GM12878 (cell line): ENCODE measurements at regions not wholly inside any gene's neighbourhood (a gene's known extent, or its start where the extent isn't known, plus 50 kb on each side); places are given as distances from the start of the nearest gene placed in this dataset.

Experiments used
- ATAC-seq: fragments of 200-7000 bp; cut with Tn5 transposase; 3 replicates; pipeline ENCODE4 v1.9.1; 2020; ENCODE audit warnings: mild to moderate bottlenecking, moderate library complexity
- BruUV-seq: library from RNA; stranded (reverse); fragments of 400-500 nt; replicated peaks from 2 replicates; lab custom pipeline; 2021; lab: Mats Ljungman, UMichigan
- CTCF ChIA-PET: fragments of 300-600 bp; sonication (Branson Sonifier 250); formaldehyde crosslinking; extraction: SDS; loops from one replicate; lab custom pipeline; 2021; ENCODE audit warnings: inconsistent platforms; lab: Yijun Ruan, JAX
- POLR2A ChIA-PET: fragments of 350-600 bp; formaldehyde crosslinking; extraction: SDS; loops from one replicate; lab custom pipeline; 2021; ENCODE audit warnings: inconsistent platforms; lab: Charles Lee
- RAD21 ChIA-PET: fragments of 300-600 bp; sonication (Branson Sonifier 250); formaldehyde crosslinking; loops from one replicate; lab custom pipeline; 2023; ENCODE audit warnings: antibody characterized with exemption; ENCODE audit not compliant: unreplicated experiment; lab: Charles Lee
- SMC1A ChIA-PET: fragments of 300-600 bp; sonication (Branson Sonifier 250); formaldehyde crosslinking; loops from one replicate; lab custom pipeline; 2023; ENCODE audit not compliant: unreplicated experiment, uncharacterized antibody; lab: Charles Lee
- DNase-seq: peaks from one replicate; pipeline ENCODE4 v3.0.0-alpha.2; 2011; ENCODE audit warnings: low read depth, low spot score
- FAIRE-seq: peaks from 3 replicates; lab custom pipeline; 2011; peaks lifted over from hg19 to GRCh38; lab: Jason Lieb, UNC
- H2AFZ ChIP-seq: 2 replicates; pipeline ENCODE4 v1.6.0; 2011; ENCODE audit warnings: low read depth, low read length, control low read depth; ENCODE audit not compliant: control insufficient read depth
- H3K27ac ChIP-seq: 2 replicates; pipeline ENCODE4 v1.5.1; 2011; ENCODE audit warnings: control low read depth; ENCODE audit not compliant: control insufficient read depth, insufficient read depth
- H3K27me3 ChIP-seq, 2 experiments: replicated peaks in 1 of 2; 2 replicates each; pipeline versions ENCODE4 v1.6.0 to v1.6.1; 2011; ENCODE audit warnings: low read length in 1 of 2; ENCODE audit not compliant: control insufficient read depth in 2 of 2, insufficient read depth in 2 of 2
- H3K36me3 ChIP-seq, 2 experiments: 2 replicates each; pipeline ENCODE4 v1.5.1; 2011; ENCODE audit warnings: low read length in 1 of 2; ENCODE audit not compliant: control insufficient read depth in 2 of 2, insufficient read depth in 2 of 2
- H3K4me1 ChIP-seq: 2 replicates; pipeline ENCODE4 v1.6.1; 2011; ENCODE audit warnings: mild to moderate bottlenecking, low read length, moderate library complexity, mixed read lengths; ENCODE audit not compliant: control insufficient read depth, insufficient read depth
- H3K4me2 ChIP-seq: 2 replicates; pipeline ENCODE4 v1.6.0; 2011; ENCODE audit warnings: control low read depth; ENCODE audit not compliant: control insufficient read depth, insufficient read depth
- H3K4me3 ChIP-seq: fragments of 200-600 bp; sonication (generic); 2 replicates; pipeline ENCODE4 v1.5.1; 2016
- H3K79me2 ChIP-seq: 2 replicates; pipeline ENCODE4 v1.6.0; 2011; ENCODE audit warnings: low read length; ENCODE audit not compliant: control insufficient read depth, insufficient read depth
- H3K9ac ChIP-seq: 2 replicates; pipeline ENCODE4 v1.8.0; 2011; ENCODE audit warnings: low read length, control low read depth, mixed read lengths; ENCODE audit not compliant: control insufficient read depth, insufficient read depth
- H3K9me3 ChIP-seq: replicated peaks from 3 replicates; pipeline ENCODE4 v1.5.1; 2011; ENCODE audit warnings: mild to moderate bottlenecking, low read length; ENCODE audit not compliant: control insufficient read depth, insufficient read depth
- H4K20me1 ChIP-seq: 2 replicates; pipeline ENCODE4 v1.6.0; 2011; ENCODE audit not compliant: control insufficient read depth, insufficient read depth
- HDGF ChIP-seq: fragments of 450-650 bp; IDR thresholded peaks from 2 replicates; pipeline ENCODE4 v1.6.1; 2016; ENCODE audit warnings: antibody characterized with exemption
- NRF1 ChIP-seq: conservative IDR thresholded peaks from 2 replicates; pipeline ENCODE4 v1.6.1; 2011; ENCODE audit warnings: mild to moderate bottlenecking, low read depth, low read length, improper control_type of control experiment
- RELB ChIP-seq: fragments of 450-650 bp; IDR thresholded peaks from 2 replicates; pipeline ENCODE4 v1.6.1; 2017; ENCODE audit warnings: low read depth, mild to moderate bottlenecking, moderate library complexity
- ZNF384 ChIP-seq: IDR thresholded peaks from 2 replicates; pipeline ENCODE4 v1.6.1; 2012; ENCODE audit warnings: low read depth, mild to moderate bottlenecking, low read length, improper control_type of control experiment, borderline replicate concordance
- WGBS: methylation state at CpG from one replicate; pipeline ENCODE4 v1.1.6; 2016; ENCODE audit warnings: low lambda C conversion rate; ENCODE audit not compliant: insufficient replicate concordance, insufficient coverage; ENCODE audit errors: missing lambda C conversion rate; 5-methylcytosine and 5-hydroxymethylcytosine counted together
- in situ Hi-C: fragments of 300-500 bp; cut with MboI; formaldehyde crosslinking; loops from 9 replicates; pipeline ENCODE4 v1.14.3; 2018; ENCODE audit warnings: mixed read lengths
- intact Hi-C: fragments of 100-400 bp; cut with micrococcal nuclease; formaldehyde crosslinking; loops from one replicate; pipeline ENCODE4 v1.14.2; 2022; ENCODE audit not compliant: unreplicated experiment
- TF ChIP-seq, protein P1 (sequence below): fragments of 450-650 bp; formaldehyde crosslinking; IDR thresholded peaks from 2 replicates; pipeline ENCODE4 v1.4.0; 2022; ENCODE audit warnings: mild to moderate bottlenecking, moderate library complexity

DNA sequence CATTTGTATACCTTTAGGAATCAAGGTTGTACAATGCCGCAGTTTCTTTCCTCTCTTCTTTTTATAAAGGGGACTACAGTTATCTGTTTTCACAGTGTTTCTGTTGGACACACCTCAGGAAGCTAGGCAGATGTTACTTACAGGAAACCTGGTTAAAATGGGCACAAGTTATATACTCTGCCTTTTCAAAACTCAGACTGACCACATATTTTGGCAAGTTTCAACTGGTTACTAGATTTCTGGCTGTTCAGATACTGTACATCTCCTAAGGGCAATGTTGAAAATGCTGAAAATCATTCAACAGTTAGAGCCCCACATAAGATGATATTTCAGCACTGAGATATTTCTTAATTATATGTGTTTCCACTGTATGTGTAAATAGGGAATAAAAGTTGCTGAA lies 92.5 kb upstream of the SLC35B3 start:
- H2AFZ ChIP-seq = no peak overlapping the region
- BruUV-seq = no TSS peak
- no peaks in the 10 kb centered on the region for H3K36me3 ChIP-seq
- WGBS = 86% methylated on average over 1 of the region's 1 CpG
- H3K4me3 ChIP-seq = no peak overlapping the region
- intact Hi-C loops = no loop called here
- H3K4me2 ChIP-seq = no peak overlapping the region
- H3K27ac ChIP-seq = no peak overlapping the region
- RAD21 ChIA-PET = no interaction called here
- DNase-seq = no peak
- no peak for ATAC-seq
- SMC1A ChIA-PET = no interaction called here
- no peaks in the 10 kb centered on the region for H3K9me3 ChIP-seq
- in situ Hi-C loops = loop anchor here (25.0 kb wide), 1 partner anchor 1909 kb away; no protein-coding TSS in a partner anchor
- no peak for TF ChIP-seq RELB
- no peak for TF ChIP-seq NRF1
- TF ChIP-seq ZNF384 = no peak
- TF ChIP-seq, protein P1, sequence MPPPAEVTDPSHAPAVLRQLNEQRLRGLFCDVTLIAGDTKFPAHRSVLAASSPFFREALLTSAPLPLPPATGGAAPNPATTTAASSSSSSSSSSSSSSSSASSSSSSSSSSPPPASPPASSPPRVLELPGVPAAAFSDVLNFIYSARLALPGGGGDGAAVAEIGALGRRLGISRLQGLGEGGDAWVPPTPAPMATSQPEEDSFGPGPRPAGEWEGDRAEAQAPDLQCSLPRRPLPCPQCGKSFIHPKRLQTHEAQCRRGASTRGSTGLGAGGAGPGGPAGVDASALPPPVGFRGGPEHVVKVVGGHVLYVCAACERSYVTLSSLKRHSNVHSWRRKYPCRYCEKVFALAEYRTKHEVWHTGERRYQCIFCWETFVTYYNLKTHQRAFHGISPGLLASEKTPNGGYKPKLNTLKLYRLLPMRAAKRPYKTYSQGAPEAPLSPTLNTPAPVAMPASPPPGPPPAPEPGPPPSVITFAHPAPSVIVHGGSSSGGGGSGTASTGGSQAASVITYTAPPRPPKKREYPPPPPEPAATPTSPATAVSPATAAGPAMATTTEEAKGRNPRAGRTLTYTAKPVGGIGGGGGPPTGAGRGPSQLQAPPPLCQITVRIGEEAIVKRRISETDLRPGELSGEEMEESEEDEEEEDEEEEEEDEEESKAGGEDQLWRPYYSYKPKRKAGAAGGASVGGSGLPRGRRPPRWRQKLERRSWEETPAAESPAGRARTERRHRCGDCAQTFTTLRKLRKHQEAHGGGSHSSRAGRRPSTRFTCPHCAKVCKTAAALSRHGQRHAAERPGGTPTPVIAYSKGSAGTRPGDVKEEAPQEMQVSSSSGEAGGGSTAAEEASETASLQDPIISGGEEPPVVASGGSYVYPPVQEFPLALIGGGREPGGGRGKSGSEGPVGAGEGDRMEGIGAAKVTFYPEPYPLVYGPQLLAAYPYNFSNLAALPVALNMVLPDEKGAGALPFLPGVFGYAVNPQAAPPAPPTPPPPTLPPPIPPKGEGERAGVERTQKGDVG (CRISPR knock-in tag) = no peak
- TF ChIP-seq HDGF = no peak
- no peaks in the 10 kb centered on the region for H4K20me1 ChIP-seq
- no peak overlapping the region for H3K9ac ChIP-seq
- H3K27me3 ChIP-seq = no peaks in the 10 kb centered on the region
- CTCF ChIA-PET = no interaction called here
- no peaks in the 10 kb centered on the region for H3K79me2 ChIP-seq
- no peak for FAIRE-seq
- H3K4me1 ChIP-seq = no peaks in the 10 kb centered on the region
- POLR2A ChIA-PET = no interaction called here
